Endothelial cell of umbilical vein (primary cell): ENCODE measurements at regions not wholly inside any gene's neighbourhood (a gene's known extent, or its start where the extent isn't known, plus 50 kb on each side); places are given as distances from the start of the nearest gene placed in this dataset.

Experiments
- BruUV-seq: library from RNA; stranded (reverse); fragments of 400-500 nt; replicated peaks from 2 replicates; lab custom pipeline; 2021; lab: Mats Ljungman, UMichigan
- CTCF ChIA-PET: fragments of 300-600, 350-600 bp; sonication (Branson Sonifier 250); formaldehyde crosslinking; loops from one replicate; lab custom pipeline; 2021; ENCODE audit warnings: antibody characterized with exemption, inconsistent platforms; lab: Charles Lee
- POLR2A ChIA-PET: fragments of 300-600, 350-600 bp; sonication (Branson Sonifier 250); formaldehyde crosslinking; loops from one replicate; lab custom pipeline; 2021; ENCODE audit warnings: antibody characterized with exemption, inconsistent platforms; lab: Charles Lee
- DNase-seq: peaks from one replicate; pipeline ENCODE4 v3.0.0-alpha.2; 2011; ENCODE audit warnings: low read depth, low spot score
- FAIRE-seq: peaks from 2 replicates; lab custom pipeline; 2011; peaks lifted over from hg19 to GRCh38; lab: Jason Lieb, UNC
- H2AFZ ChIP-seq: 2 replicates; pipeline ENCODE4 v1.6.0; 2012; ENCODE audit warnings: low read depth, low read length, control low read depth, inconsistent platforms
- H3K27ac ChIP-seq: 2 replicates; pipeline ENCODE4 v1.5.1; 2011; ENCODE audit warnings: low read depth, mild to moderate bottlenecking, control low read depth, low read length, moderate library complexity; ENCODE audit not compliant: insufficient read depth
- H3K27me3 ChIP-seq, 2 experiments: 2 replicates each; pipeline versions ENCODE4 v1.6.0 to v1.6.1; 2011; ENCODE audit warnings: low read length in 2 of 2, mixed read lengths in 1 of 2; ENCODE audit not compliant: control insufficient read depth in 2 of 2, insufficient read depth in 2 of 2
- H3K36me3 ChIP-seq, 2 experiments: 2 replicates in 1 of 2; 3 replicates in 1 of 2; pipeline ENCODE4 v1.5.1; 2011; ENCODE audit warnings: low read length in 2 of 2, mild to moderate bottlenecking in 1 of 2, moderate library complexity in 1 of 2; ENCODE audit not compliant: control insufficient read depth in 2 of 2, insufficient read depth in 2 of 2; ENCODE audit errors: extremely low read depth in 1 of 2
- H3K4me1 ChIP-seq: 3 replicates; pipeline ENCODE4 v1.5.1; 2011; ENCODE audit warnings: mild to moderate bottlenecking, low read length; ENCODE audit not compliant: control insufficient read depth, insufficient read depth; ENCODE audit errors: extremely low read depth
- H3K4me2 ChIP-seq: 2 replicates; pipeline ENCODE4 v1.6.1; 2011; ENCODE audit warnings: low read length, control low read depth, mixed read lengths; ENCODE audit not compliant: insufficient read depth
- H3K4me3 ChIP-seq, 3 experiments: fragments of 200-600 bp in 1 of 3; sonication (generic), shearing (Covaris generic) in 1 of 3; replicated peaks in 1 of 3; 2 replicates each; pipeline ENCODE4 v1.5.1; 2011 to 2016; ENCODE audit warnings: control low read depth in 3 of 3, low read length in 3 of 3, mild to moderate bottlenecking in 2 of 3, inconsistent platforms in 1 of 3, low read depth in 1 of 3, moderate library complexity in 1 of 3; ENCODE audit not compliant: insufficient read depth in 1 of 3
- H3K79me2 ChIP-seq: 2 replicates; pipeline ENCODE4 v1.6.0; 2012; ENCODE audit warnings: low read length, inconsistent platforms; ENCODE audit not compliant: control insufficient read depth, insufficient read depth
- H3K9ac ChIP-seq: replicated peaks from 2 replicates; pipeline ENCODE3; 2011; ENCODE audit warnings: low read length, control low read depth; ENCODE audit not compliant: insufficient read depth; ENCODE audit errors: extremely low read depth
- H3K9me1 ChIP-seq: replicated peaks from 3 replicates; pipeline ENCODE4 v1.6.0; 2011; ENCODE audit warnings: mild to moderate bottlenecking, low read length; ENCODE audit not compliant: control insufficient read depth, insufficient read depth; ENCODE audit errors: extremely low read depth
- H3K9me3 ChIP-seq: replicated peaks from 2 replicates; pipeline ENCODE4 v1.5.1; 2012; ENCODE audit warnings: low read length, inconsistent platforms; ENCODE audit not compliant: control insufficient read depth, insufficient read depth
- H4K20me1 ChIP-seq: replicated peaks from 2 replicates; pipeline ENCODE3; 2011; ENCODE audit warnings: mild to moderate bottlenecking, low read length; ENCODE audit not compliant: control insufficient read depth, insufficient read depth; ENCODE audit errors: extremely low read depth
- FOS ChIP-seq: IDR thresholded peaks from 2 replicates; pipeline ENCODE4 v1.6.1; 2011; ENCODE audit warnings: mild to moderate bottlenecking, low read length, moderate library complexity, borderline replicate concordance; ENCODE audit not compliant: insufficient read depth
- GATA2 ChIP-seq: IDR thresholded peaks from 2 replicates; pipeline ENCODE4 v1.7.0; 2011; ENCODE audit warnings: low read depth, mild to moderate bottlenecking, moderate library complexity, mixed read lengths, low read length; ENCODE audit not compliant: insufficient read length, insufficient read depth
- JUN ChIP-seq: IDR thresholded peaks from 2 replicates; pipeline ENCODE4 v1.6.1; 2011; ENCODE audit warnings: borderline replicate concordance, low read depth; ENCODE audit not compliant: insufficient read length, insufficient read depth
- MYC ChIP-seq: IDR thresholded peaks from one replicate; pipeline ENCODE4 v1.6.1; 2011; ENCODE audit warnings: mild to moderate bottlenecking, low read depth, low read length
- POLR2A ChIP-seq: IDR thresholded peaks from 2 replicates; pipeline ENCODE4 v1.6.1; 2012; ENCODE audit warnings: low read depth, mild to moderate bottlenecking, control low read depth, low read length
- dilution Hi-C: fragments of 300-500 bp; cut with MboI; formaldehyde crosslinking; loops from one replicate; pipeline ENCODE4 v1.15.0; 2019; ENCODE audit warnings: low sequenced_read_pairs; ENCODE audit not compliant: extremely low pct_ligation_motif_present
- intact Hi-C: fragments of 100-400 bp; cut with micrococcal nuclease; formaldehyde crosslinking; loops from one replicate; pipeline ENCODE4 v1.10.0; 2022
- TF ChIP-seq, protein P1 (sequence below), 2 donors: IDR thresholded peaks; 1 replicate in 1 of 2; 2 replicates in 1 of 2; pipeline ENCODE4 v1.5.1; 2011; ENCODE audit warnings: low read length in 2 of 2, mild to moderate bottlenecking in 2 of 2, moderate library complexity in 2 of 2, control low read depth in 1 of 2, inconsistent platforms in 1 of 2, low read depth in 1 of 2; ENCODE audit not compliant: insufficient read depth in 1 of 2; ENCODE audit errors: extremely low read depth in 1 of 2
- TF ChIP-seq, protein P2 (sequence below): IDR thresholded peaks from 2 replicates; pipeline ENCODE4 v1.6.1; 2011; ENCODE audit not compliant: insufficient read depth, insufficient read length

DNA sequence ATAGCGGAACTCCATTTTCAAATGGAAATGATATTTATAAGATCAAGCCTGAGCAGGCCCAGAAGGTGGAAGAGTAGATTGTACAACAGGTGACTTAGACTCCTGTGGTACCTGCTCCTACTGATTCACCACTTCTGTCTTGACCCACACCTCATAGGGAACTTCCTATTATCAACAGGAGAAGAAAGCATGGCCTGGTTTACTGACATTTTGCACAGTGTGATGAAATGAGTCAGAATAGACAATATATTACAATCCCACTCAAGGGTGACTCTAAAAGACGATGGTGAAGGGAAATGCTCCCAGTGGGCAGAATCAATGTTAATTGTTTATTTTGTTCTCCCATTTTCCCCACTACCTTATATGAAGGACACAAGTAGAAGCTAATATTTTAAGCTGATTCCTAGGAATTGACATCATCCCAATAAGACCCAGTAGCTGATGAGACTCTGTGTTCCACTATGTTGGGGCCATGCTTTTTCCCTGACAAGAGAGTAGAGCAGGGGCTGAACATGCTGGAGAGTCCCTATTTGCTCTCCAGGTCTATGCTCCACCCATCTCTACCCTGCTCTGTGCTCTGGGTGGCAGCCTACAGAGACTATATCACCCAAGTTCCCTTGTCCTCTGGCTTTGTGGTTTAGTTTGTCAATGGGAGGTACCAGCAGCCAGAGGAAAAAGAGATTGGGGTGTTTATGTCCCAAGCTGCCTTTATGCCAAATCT lies 163.4 kb upstream of the FSTL4 start:
- H3K9me3 ChIP-seq: no peaks in the 10 kb centered on the region
- H3K4me1 ChIP-seq: no peaks in the 10 kb centered on the region
- no peak overlapping the region for H2AFZ ChIP-seq
- DNase-seq (no peak), FAIRE-seq (no peak)
- intact Hi-C loops (no loop called here), dilution Hi-C loops (no loop called here)
- H4K20me1 ChIP-seq: no peaks in the 10 kb centered on the region
- no peak overlapping the region for H3K9ac ChIP-seq
- H3K4me2 ChIP-seq: no peak overlapping the region
- TF ChIP-seq GATA2 (no peak), FOS (no peak), JUN (no peak), POLR2A (no peak), MYC (no peak)
- TF ChIP-seq, protein P1, sequence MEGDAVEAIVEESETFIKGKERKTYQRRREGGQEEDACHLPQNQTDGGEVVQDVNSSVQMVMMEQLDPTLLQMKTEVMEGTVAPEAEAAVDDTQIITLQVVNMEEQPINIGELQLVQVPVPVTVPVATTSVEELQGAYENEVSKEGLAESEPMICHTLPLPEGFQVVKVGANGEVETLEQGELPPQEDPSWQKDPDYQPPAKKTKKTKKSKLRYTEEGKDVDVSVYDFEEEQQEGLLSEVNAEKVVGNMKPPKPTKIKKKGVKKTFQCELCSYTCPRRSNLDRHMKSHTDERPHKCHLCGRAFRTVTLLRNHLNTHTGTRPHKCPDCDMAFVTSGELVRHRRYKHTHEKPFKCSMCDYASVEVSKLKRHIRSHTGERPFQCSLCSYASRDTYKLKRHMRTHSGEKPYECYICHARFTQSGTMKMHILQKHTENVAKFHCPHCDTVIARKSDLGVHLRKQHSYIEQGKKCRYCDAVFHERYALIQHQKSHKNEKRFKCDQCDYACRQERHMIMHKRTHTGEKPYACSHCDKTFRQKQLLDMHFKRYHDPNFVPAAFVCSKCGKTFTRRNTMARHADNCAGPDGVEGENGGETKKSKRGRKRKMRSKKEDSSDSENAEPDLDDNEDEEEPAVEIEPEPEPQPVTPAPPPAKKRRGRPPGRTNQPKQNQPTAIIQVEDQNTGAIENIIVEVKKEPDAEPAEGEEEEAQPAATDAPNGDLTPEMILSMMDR (IDR thresholded peaks at IDR 0.05; ENCODE audit: extremely low read depth in 1 of 2, insufficient read depth in 1 of 2, low read depth in 1 of 2, low read length in 2 of 2): no peak
- TF ChIP-seq, protein P2, sequence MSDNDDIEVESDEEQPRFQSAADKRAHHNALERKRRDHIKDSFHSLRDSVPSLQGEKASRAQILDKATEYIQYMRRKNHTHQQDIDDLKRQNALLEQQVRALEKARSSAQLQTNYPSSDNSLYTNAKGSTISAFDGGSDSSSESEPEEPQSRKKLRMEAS: no peak
- H3K4me3 ChIP-seq: no peak overlapping the region
- POLR2A ChIA-PET: no interaction called here
- H3K27me3 ChIP-seq: peaks cover 3 to 15% of the 10 kb centered on the region in 2 experiments
- CTCF ChIA-PET: no interaction called here
- no peak overlapping the region for H3K27ac ChIP-seq
- H3K79me2 ChIP-seq: no peaks in the 10 kb centered on the region
- BruUV-seq: no TSS peak
- H3K36me3 ChIP-seq: no peaks in the 10 kb centered on the region
- H3K9me1 ChIP-seq: no peaks in the 10 kb centered on the region
